ENCODE measurements at regions not wholly inside any gene's neighbourhood (a gene's known extent, or its start where the extent isn't known, plus 50 kb on each side); places are given as distances from the start of the nearest gene placed in this dataset.

DNA sequence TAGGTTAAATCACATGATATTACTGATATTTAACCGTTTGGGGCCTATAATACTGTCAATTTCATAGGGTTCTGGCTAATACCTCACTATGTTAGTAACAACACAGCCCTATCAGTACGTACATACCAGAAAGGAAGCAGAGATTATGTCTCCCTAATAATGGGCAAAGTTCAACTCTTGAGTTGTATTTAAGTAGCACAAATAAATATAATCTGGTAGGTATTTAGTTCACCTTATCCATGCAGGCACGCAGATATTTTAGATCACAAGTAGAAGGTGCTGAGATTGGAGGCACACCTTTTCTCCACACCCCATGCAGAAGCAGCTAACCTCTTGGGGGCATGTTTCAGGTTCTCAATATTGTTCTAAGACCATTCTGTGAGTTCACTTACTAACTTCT is 118.9 kb downstream of the IRS1 start:
- Mint-ChIP-seq H3K27me3 (no peaks in the 10 kb centered on the region), H3K4me3 (no peak overlapping the region), H3K4me1 (ENCODE audit: low read depth) (no peaks in the 10 kb centered on the region), H3K36me3 (ENCODE audit: low read depth) (no peaks in the 10 kb centered on the region), H3K9me3 (no peaks in the 10 kb centered on the region), H3K27ac (no peak overlapping the region)
- ChIA-PET POLR2A (no interaction called here), CTCF (no interaction called here)
- DNase-seq (no peak), ATAC-seq (no peak)
- TF ChIP-seq CTCF (IDR thresholded peaks at IDR 0.05): no peak
- intact Hi-C loops (cut with micrococcal nuclease): no loop called here

- Mint-ChIP-seq H3K4me1 (ENCODE audit: low read depth) (no peaks in the 10 kb centered on the region), H3K27ac (no peak overlapping the region), H3K36me3 (ENCODE audit: low read depth) (no peaks in the 10 kb centered on the region), H3K9me3 (no peaks in the 10 kb centered on the region), H3K4me3 (no peak overlapping the region), H3K27me3 (peaks cover 8% of the 10 kb centered on the region)
- intact Hi-C loops (cut with micrococcal nuclease): no loop called here
- ATAC-seq: no peak
- ChIA-PET CTCF (interaction anchor here (1.1 kb wide), 1 partner anchor 54 kb away, joined by 3 read pairs; no protein-coding TSS in a partner anchor), POLR2A (interaction anchor here (1.1 kb wide), 1 partner anchor 27 kb away, joined by 3 read pairs; no protein-coding TSS in a partner anchor)
- no peak for TF ChIP-seq CTCF (IDR thresholded peaks at IDR 0.05)
- DNase-seq: no peak
Observed at GRCh38 chr2:226679389-226680065, 120.1 kb downstream of the IRS1 start.

GRCh38 chr2:226678422-226678821 is 121.2 kb downstream of the IRS1 start:
- no peaks in the 10 kb centered on the region for H3K4me1 Mint-ChIP-seq (ENCODE audit: low read depth)
- no peak overlapping the region for H3K27ac Mint-ChIP-seq
- no peak overlapping the region for H3K4me3 Mint-ChIP-seq
- POLR2A ChIA-PET: no interaction called here
- no peaks in the 10 kb centered on the region for H3K36me3 Mint-ChIP-seq (ENCODE audit: low read depth)
- no peak for TF ChIP-seq CTCF (IDR thresholded peaks at IDR 0.05)
- ATAC-seq (no peak), DNase-seq (no peak)
- intact Hi-C loops (cut with micrococcal nuclease): no loop called here
- H3K27me3 Mint-ChIP-seq: peaks cover 8% of the 10 kb centered on the region
- CTCF ChIA-PET: no interaction called here
- H3K9me3 Mint-ChIP-seq: no peaks in the 10 kb centered on the region

GRCh38 chr2:226677080-226677479 is 122.5 kb downstream of the IRS1 start:
- POLR2A ChIA-PET: no interaction called here
- ATAC-seq (no peak), DNase-seq (no peak)
- TF ChIP-seq CTCF (IDR thresholded peaks at IDR 0.05): no peak
- peaks cover 11% of the 10 kb centered on the region for H3K27me3 Mint-ChIP-seq
- no peak overlapping the region for H3K27ac Mint-ChIP-seq
- no peak overlapping the region for H3K4me3 Mint-ChIP-seq
- CTCF ChIA-PET: no interaction called here
- H3K36me3 Mint-ChIP-seq (ENCODE audit: low read depth): no peaks in the 10 kb centered on the region
- peaks cover 3% of the 10 kb centered on the region for H3K4me1 Mint-ChIP-seq (ENCODE audit: low read depth)
- intact Hi-C loops (cut with micrococcal nuclease): no loop called here
- no peaks in the 10 kb centered on the region for H3K9me3 Mint-ChIP-seq

GRCh38 chr2:226676618-226677017 is 123.0 kb downstream of the IRS1 start:
- peaks cover 11% of the 10 kb centered on the region for H3K27me3 Mint-ChIP-seq

More at GRCh38 chr2:226676618-226677017, 123.0 kb downstream of the IRS1 start:
- DNase-seq: no peak
- Mint-ChIP-seq H3K4me3 (no peak overlapping the region), H3K4me1 (ENCODE audit: low read depth) (peaks cover 3% of the 10 kb centered on the region), H3K27ac (no peak overlapping the region), H3K36me3 (ENCODE audit: low read depth) (no peaks in the 10 kb centered on the region), H3K9me3 (no peaks in the 10 kb centered on the region)
- CTCF ChIA-PET: no interaction called here
- POLR2A ChIA-PET: no interaction called here
- intact Hi-C loops (cut with micrococcal nuclease): no loop called here
- no peak for TF ChIP-seq CTCF (IDR thresholded peaks at IDR 0.05)
- no peak for ATAC-seq
